Caco-2 (cell line): ENCODE measurements at regions not wholly inside any gene's neighbourhood (a gene's known extent, or its start where the extent isn't known, plus 50 kb on each side); places are given as distances from the start of the nearest gene placed in this dataset.

Experiments
- BruUV-seq: library from RNA; stranded (reverse); fragments of 400-500 nt; replicated peaks from 2 replicates; lab custom pipeline; 2021; lab: Mats Ljungman, UMichigan
- CTCF ChIA-PET: fragments of 300-600 bp; sonication (Branson Sonifier 250); formaldehyde crosslinking; loops from one replicate; lab custom pipeline; 2022; ENCODE audit warnings: antibody characterized with exemption; lab: Charles Lee
- POLR2A ChIA-PET: fragments of 300-600 bp; sonication (Branson Sonifier 250); formaldehyde crosslinking; loops from one replicate; lab custom pipeline; 2022; ENCODE audit warnings: antibody characterized with exemption; lab: Charles Lee
- DNase-seq, 2 experiments: peaks; one replicate each; pipeline versions ENCODE4 v3.0.0 to v3.0.0-alpha.2; 2020 to 2022
- H3K27me3 ChIP-seq: replicated peaks from 2 replicates; pipeline ENCODE4 v1.6.0; 2011; ENCODE audit warnings: low read length; ENCODE audit not compliant: control insufficient read depth, insufficient read depth
- H3K36me3 ChIP-seq: 2 replicates; pipeline ENCODE4 v1.5.1; 2011; ENCODE audit warnings: low read length; ENCODE audit not compliant: control insufficient read depth, insufficient read depth
- H3K4me1 ChIP-seq: fragments of 250-450 bp; sonication (Bioruptor Pico); 2 replicates; pipeline ENCODE4 v1.5.1; 2020; ENCODE audit warnings: mild to moderate bottlenecking
- H3K4me3 ChIP-seq: 2 replicates; pipeline ENCODE4 v1.5.1; 2011; ENCODE audit warnings: low read depth, mild to moderate bottlenecking, control low read depth, low read length
- H3K9me3 ChIP-seq: fragments of 250-450 bp; sonication (Bioruptor Pico); 2 replicates; pipeline ENCODE4 v1.5.1; 2020; ENCODE audit warnings: mild to moderate bottlenecking, moderate library complexity
- H3K27ac Mint-ChIP-seq: one replicate; pipeline ENCODE4 v1.8.0; 2022; ENCODE audit warnings: mixed read lengths; ENCODE audit not compliant: unreplicated experiment
- H3K27me3 Mint-ChIP-seq: one replicate; pipeline ENCODE4 v1.8.0; 2022; ENCODE audit warnings: mixed read lengths; ENCODE audit not compliant: insufficient read depth, unreplicated experiment
- H3K36me3 Mint-ChIP-seq: one replicate; pipeline ENCODE4 v1.8.0; 2022; ENCODE audit warnings: mild to moderate bottlenecking, mixed read lengths; ENCODE audit not compliant: insufficient read depth, unreplicated experiment
- H3K4me1 Mint-ChIP-seq: one replicate; pipeline ENCODE4 v1.8.0; 2022; ENCODE audit warnings: low read depth, mixed read lengths; ENCODE audit not compliant: unreplicated experiment
- H3K4me3 Mint-ChIP-seq: one replicate; pipeline ENCODE4 v1.8.0; 2022; ENCODE audit warnings: mild to moderate bottlenecking, moderate library complexity, mixed read lengths; ENCODE audit not compliant: unreplicated experiment
- H3K9me3 Mint-ChIP-seq: one replicate; pipeline ENCODE4 v1.8.0; 2022; ENCODE audit warnings: mixed read lengths; ENCODE audit not compliant: unreplicated experiment
- intact Hi-C: fragments of 100-400 bp; cut with micrococcal nuclease; formaldehyde crosslinking; loops from one replicate; pipeline ENCODE4 v1.10.0; 2022; ENCODE audit not compliant: unreplicated experiment
- TF ChIP-seq, protein P1 (sequence below), 2 experiments: fragments of 200-600 bp in 1 of 2; IDR thresholded peaks; 1 replicate in 1 of 2; 2 replicates in 1 of 2; pipeline versions ENCODE4 v1.5.1 to v1.8.0; 2011 to 2022; ENCODE audit warnings: antibody characterized with exemption in 1 of 2, control low read depth in 1 of 2, inconsistent platforms in 1 of 2, low read depth in 1 of 2, low read length in 1 of 2, mild to moderate bottlenecking in 1 of 2, moderate library complexity in 1 of 2; ENCODE audit not compliant: insufficient read depth in 1 of 2, severe bottlenecking in 1 of 2, unreplicated experiment in 1 of 2

DNA sequence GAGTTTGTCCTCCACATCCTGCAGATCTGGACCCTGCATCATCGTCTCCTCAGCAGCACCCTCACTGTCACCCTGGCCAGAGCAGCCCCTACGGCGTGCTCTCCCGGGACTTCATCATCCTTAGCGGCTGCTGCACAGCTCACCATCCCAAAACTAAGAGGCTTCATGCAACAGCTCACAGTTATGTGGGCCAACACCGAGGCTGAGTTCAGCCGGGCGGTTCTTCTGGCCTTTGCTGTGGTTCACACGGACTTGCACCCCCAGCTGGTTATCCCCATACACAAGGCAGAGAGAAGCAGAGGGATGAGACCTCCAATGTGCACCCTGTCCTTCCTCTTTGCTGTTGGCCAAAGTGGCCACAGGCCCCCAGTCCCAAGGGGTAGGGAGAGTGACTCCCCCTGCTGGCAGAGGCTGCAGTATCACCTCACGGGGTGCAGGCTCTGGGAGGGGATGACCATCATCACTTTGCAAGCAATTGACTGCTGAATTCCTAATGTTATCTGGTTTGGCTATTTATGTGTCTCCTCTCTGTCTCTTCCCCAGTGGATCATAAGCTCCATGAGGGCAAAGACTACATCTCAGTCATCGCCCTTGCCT lies 276.8 kb downstream of the BRD1 start:
- peaks cover 10% of the 10 kb centered on the region; the same call in 1 of the 2 replicates for H3K9me3 ChIP-seq

DNA sequence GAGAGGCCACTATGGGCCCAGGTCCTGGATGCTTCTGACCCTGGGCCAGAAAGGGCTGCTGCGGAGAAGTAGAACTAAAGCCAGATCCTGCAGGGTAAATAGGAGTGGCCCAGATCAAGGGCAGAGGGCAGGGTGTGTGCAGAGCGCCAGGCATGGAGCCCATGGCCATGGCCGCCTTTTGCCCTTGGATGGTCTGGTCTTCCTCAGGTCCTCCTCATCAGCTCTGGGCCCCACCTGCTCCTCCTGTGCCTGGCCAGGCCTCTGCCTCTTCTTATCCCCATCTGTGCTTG lies 277.6 kb downstream of the BRD1 start:
- Histone ChIP-seq H3K36me3 (no peaks in the 10 kb centered on the region), H3K4me1 (peaks cover 15% of the 10 kb centered on the region), H3K4me3 (no peak overlapping the region), H3K27me3 (no peaks in the 10 kb centered on the region), H3K9me3 (peaks cover 10% of the 10 kb centered on the region; the same call in 1 of the 2 replicates)
- Mint-ChIP-seq H3K36me3 (no peaks in the 10 kb centered on the region), H3K4me1 (peaks cover 20% of the 10 kb centered on the region), H3K27ac (peak overlapping the region; percentile 89), H3K4me3 (no peak overlapping the region), H3K9me3 (peaks cover 19% of the 10 kb centered on the region), H3K27me3 (no peaks in the 10 kb centered on the region)
- TF ChIP-seq, protein P1, sequence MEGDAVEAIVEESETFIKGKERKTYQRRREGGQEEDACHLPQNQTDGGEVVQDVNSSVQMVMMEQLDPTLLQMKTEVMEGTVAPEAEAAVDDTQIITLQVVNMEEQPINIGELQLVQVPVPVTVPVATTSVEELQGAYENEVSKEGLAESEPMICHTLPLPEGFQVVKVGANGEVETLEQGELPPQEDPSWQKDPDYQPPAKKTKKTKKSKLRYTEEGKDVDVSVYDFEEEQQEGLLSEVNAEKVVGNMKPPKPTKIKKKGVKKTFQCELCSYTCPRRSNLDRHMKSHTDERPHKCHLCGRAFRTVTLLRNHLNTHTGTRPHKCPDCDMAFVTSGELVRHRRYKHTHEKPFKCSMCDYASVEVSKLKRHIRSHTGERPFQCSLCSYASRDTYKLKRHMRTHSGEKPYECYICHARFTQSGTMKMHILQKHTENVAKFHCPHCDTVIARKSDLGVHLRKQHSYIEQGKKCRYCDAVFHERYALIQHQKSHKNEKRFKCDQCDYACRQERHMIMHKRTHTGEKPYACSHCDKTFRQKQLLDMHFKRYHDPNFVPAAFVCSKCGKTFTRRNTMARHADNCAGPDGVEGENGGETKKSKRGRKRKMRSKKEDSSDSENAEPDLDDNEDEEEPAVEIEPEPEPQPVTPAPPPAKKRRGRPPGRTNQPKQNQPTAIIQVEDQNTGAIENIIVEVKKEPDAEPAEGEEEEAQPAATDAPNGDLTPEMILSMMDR (IDR thresholded peaks at IDR 0.05; ENCODE audit: insufficient read depth in 1 of 2, low read depth in 1 of 2, low read length in 1 of 2, severe bottlenecking in 1 of 2, unreplicated experiment in 1 of 2), result no peak
- ChIA-PET POLR2A (no interaction called here), CTCF (no interaction called here)
- no TSS peak for BruUV-seq
- no peak for DNase-seq
- intact Hi-C loops, result no loop called here

More for the DNA sequence above, 276.8 kb downstream of the BRD1 start:
- TF ChIP-seq, protein P1 (IDR thresholded peaks at IDR 0.05; ENCODE audit: insufficient read depth in 1 of 2, low read depth in 1 of 2, low read length in 1 of 2, severe bottlenecking in 1 of 2, unreplicated experiment in 1 of 2), result no peak
- CTCF ChIA-PET, result no interaction called here
- peaks cover 20% of the 10 kb centered on the region for H3K4me1 Mint-ChIP-seq
- Histone ChIP-seq H3K27me3 (no peaks in the 10 kb centered on the region), H3K36me3 (no peaks in the 10 kb centered on the region), H3K4me3 (no peak overlapping the region), H3K4me1 (peaks cover 15% of the 10 kb centered on the region)
- H3K27me3 Mint-ChIP-seq, result no peaks in the 10 kb centered on the region
- no peaks in the 10 kb centered on the region for H3K36me3 Mint-ChIP-seq
- H3K27ac Mint-ChIP-seq, result no peak overlapping the region
- H3K4me3 Mint-ChIP-seq, result no peak overlapping the region
- POLR2A ChIA-PET, result no interaction called here
- H3K9me3 Mint-ChIP-seq, result peaks cover 19% of the 10 kb centered on the region
- no peak for DNase-seq
- intact Hi-C loops, result no loop called here
- no TSS peak for BruUV-seq

DNA sequence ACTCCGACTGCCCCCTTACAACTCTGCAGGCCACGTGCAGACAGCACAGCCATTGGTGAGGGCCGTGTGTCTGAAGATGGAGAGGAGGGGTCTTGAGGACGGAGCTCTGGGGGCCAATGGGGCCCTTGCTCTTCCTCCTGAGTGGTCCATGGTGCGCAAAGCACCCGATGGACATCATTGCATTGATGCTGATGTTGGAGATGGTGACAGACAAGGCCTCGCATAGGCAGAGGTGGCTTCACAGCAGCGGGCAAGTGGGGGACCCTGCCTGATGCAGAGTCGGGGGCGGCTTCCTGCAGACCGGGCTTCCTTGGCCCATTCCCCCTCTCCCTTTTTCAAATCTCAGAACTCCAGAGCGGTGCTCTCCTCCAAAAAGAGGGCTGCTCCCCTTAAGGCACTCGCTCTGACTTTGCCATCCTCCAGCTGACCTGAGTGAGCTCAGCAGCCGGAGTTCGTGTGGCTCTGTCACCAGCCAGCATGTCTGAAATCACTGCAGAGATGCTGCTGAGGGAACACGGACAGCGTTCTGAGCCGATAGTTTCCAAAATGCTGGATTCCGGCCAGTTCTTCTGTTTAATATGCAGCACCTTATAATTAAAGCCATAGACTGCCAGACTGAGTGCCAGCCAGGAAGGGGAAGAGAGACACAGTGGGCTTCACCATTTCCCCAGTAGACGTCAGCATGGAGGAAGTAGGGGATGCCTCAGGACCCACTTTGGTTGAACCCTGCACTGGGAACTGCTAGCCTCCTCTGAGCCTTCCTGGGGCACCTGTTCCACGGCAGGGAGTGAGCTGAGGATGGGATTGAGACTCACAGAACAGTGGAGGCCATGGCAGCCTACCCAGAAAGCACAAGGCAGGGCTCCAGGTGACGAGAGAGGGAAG lies 278.2 kb downstream of the BRD1 start:
- peak overlapping the region; percentile 52 for H3K4me3 Mint-ChIP-seq
- H3K27ac Mint-ChIP-seq, result peak overlapping the region; percentile 89
- peaks cover 10% of the 10 kb centered on the region; the same call in 1 of the 2 replicates for H3K9me3 ChIP-seq
- H3K4me1 Mint-ChIP-seq, result peaks cover 20% of the 10 kb centered on the region
- H3K36me3 Mint-ChIP-seq, result no peaks in the 10 kb centered on the region
- H3K4me3 ChIP-seq, result no peak overlapping the region
- CTCF ChIA-PET, result no interaction called here
- intact Hi-C loops, result loop anchor here (10.0 kb wide), 1 partner anchor 65 kb away; no protein-coding TSS in a partner anchor
- DNase-seq, result no peak
- peaks cover 15% of the 10 kb centered on the region for H3K4me1 ChIP-seq
- TF ChIP-seq, protein P1 (IDR thresholded peaks at IDR 0.05; ENCODE audit: insufficient read depth in 1 of 2, low read depth in 1 of 2, low read length in 1 of 2, severe bottlenecking in 1 of 2, unreplicated experiment in 1 of 2), result no peak
- peaks cover 19% of the 10 kb centered on the region for H3K9me3 Mint-ChIP-seq
- no peaks in the 10 kb centered on the region for H3K36me3 ChIP-seq
- no TSS peak for BruUV-seq
- no peaks in the 10 kb centered on the region for H3K27me3 Mint-ChIP-seq
- POLR2A ChIA-PET, result no interaction called here
- H3K27me3 ChIP-seq, result no peaks in the 10 kb centered on the region
